ENCODE measurements at regions not wholly inside any gene's neighbourhood (a gene's known extent, or its start where the extent isn't known, plus 50 kb on each side); places are given as distances from the start of the nearest gene placed in this dataset.

GRCh38 chr10:6794441-6794840, 214.4 kb upstream of the PRKCQ start:
- H3K9me3 Mint-ChIP-seq (ENCODE audit: unreplicated experiment) = no peaks in the 10 kb centered on the region
- H3K4me1 Mint-ChIP-seq (ENCODE audit: low read depth, unreplicated experiment) = peaks cover 6% of the 10 kb centered on the region
- no peak for TF ChIP-seq CTCF (IDR thresholded peaks at IDR 0.05; ENCODE audit: partially characterized antibody, unreplicated experiment)
- no peak for DNase-seq
- no peak overlapping the region for H3K27ac Mint-ChIP-seq (ENCODE audit: unreplicated experiment)
- H3K36me3 Mint-ChIP-seq (ENCODE audit: unreplicated experiment) = no peaks in the 10 kb centered on the region
- H3K4me3 Mint-ChIP-seq (ENCODE audit: unreplicated experiment) = no peak overlapping the region
- H3K27me3 Mint-ChIP-seq (ENCODE audit: unreplicated experiment) = peaks cover 2% of the 10 kb centered on the region

- H3K27me3 Mint-ChIP-seq (ENCODE audit: unreplicated experiment) = no peaks in the 10 kb centered on the region
- H3K4me1 Mint-ChIP-seq (ENCODE audit: low read depth, unreplicated experiment) = no peaks in the 10 kb centered on the region
Observed at GRCh38 chr10:6788731-6789130, 208.7 kb upstream of the PRKCQ start.

GRCh38 chr10:6788231-6788630, 208.2 kb upstream of the PRKCQ start:
- TF ChIP-seq CTCF (IDR thresholded peaks at IDR 0.05; ENCODE audit: partially characterized antibody, unreplicated experiment) = no peak
- no peaks in the 10 kb centered on the region for H3K4me1 Mint-ChIP-seq (ENCODE audit: low read depth, unreplicated experiment)
- H3K9me3 Mint-ChIP-seq (ENCODE audit: unreplicated experiment) = no peaks in the 10 kb centered on the region
- H3K27me3 Mint-ChIP-seq (ENCODE audit: unreplicated experiment) = no peaks in the 10 kb centered on the region
- H3K4me3 Mint-ChIP-seq (ENCODE audit: unreplicated experiment) = no peak overlapping the region
- no peak overlapping the region for H3K27ac Mint-ChIP-seq (ENCODE audit: unreplicated experiment)
- no peak for DNase-seq
- no peaks in the 10 kb centered on the region for H3K36me3 Mint-ChIP-seq (ENCODE audit: unreplicated experiment)

More at GRCh38 chr10:6788731-6789130, 208.7 kb upstream of the PRKCQ start:
- Mint-ChIP-seq H3K27ac (ENCODE audit: unreplicated experiment) (no peak overlapping the region), H3K4me3 (ENCODE audit: unreplicated experiment) (no peak overlapping the region), H3K9me3 (ENCODE audit: unreplicated experiment) (no peaks in the 10 kb centered on the region), H3K36me3 (ENCODE audit: unreplicated experiment) (no peaks in the 10 kb centered on the region)
- TF ChIP-seq CTCF (IDR thresholded peaks at IDR 0.05; ENCODE audit: partially characterized antibody, unreplicated experiment) = no peak
- DNase-seq = no peak

- Mint-ChIP-seq H3K9me3 (ENCODE audit: unreplicated experiment) (no peaks in the 10 kb centered on the region), H3K36me3 (ENCODE audit: unreplicated experiment) (no peaks in the 10 kb centered on the region), H3K27me3 (ENCODE audit: unreplicated experiment) (no peaks in the 10 kb centered on the region), H3K27ac (ENCODE audit: unreplicated experiment) (no peak overlapping the region), H3K4me1 (ENCODE audit: low read depth, unreplicated experiment) (no peaks in the 10 kb centered on the region), H3K4me3 (ENCODE audit: unreplicated experiment) (no peak overlapping the region)
- no peak for DNase-seq
- no peak for TF ChIP-seq CTCF (IDR thresholded peaks at IDR 0.05; ENCODE audit: partially characterized antibody, unreplicated experiment)
Observed at GRCh38 chr10:6787718-6788117, 207.6 kb upstream of the PRKCQ start.

GRCh38 chr10:6787091-6787490, 207.0 kb upstream of the PRKCQ start:
- no peak overlapping the region for H3K27ac Mint-ChIP-seq (ENCODE audit: unreplicated experiment)
- no peak overlapping the region for H3K4me3 Mint-ChIP-seq (ENCODE audit: unreplicated experiment)
- no peak for TF ChIP-seq CTCF (IDR thresholded peaks at IDR 0.05; ENCODE audit: partially characterized antibody, unreplicated experiment)
- H3K9me3 Mint-ChIP-seq (ENCODE audit: unreplicated experiment) = no peaks in the 10 kb centered on the region
- H3K27me3 Mint-ChIP-seq (ENCODE audit: unreplicated experiment) = no peaks in the 10 kb centered on the region
- DNase-seq = no peak
- H3K36me3 Mint-ChIP-seq (ENCODE audit: unreplicated experiment) = no peaks in the 10 kb centered on the region
- no peaks in the 10 kb centered on the region for H3K4me1 Mint-ChIP-seq (ENCODE audit: low read depth, unreplicated experiment)

Data from glutamatergic neuron (in vitro differentiated cells).